ENCODE measurements at regions not wholly inside any gene's neighbourhood (a gene's known extent, or its start where the extent isn't known, plus 50 kb on each side); places are given as distances from the start of the nearest gene placed in this dataset.

DNA sequence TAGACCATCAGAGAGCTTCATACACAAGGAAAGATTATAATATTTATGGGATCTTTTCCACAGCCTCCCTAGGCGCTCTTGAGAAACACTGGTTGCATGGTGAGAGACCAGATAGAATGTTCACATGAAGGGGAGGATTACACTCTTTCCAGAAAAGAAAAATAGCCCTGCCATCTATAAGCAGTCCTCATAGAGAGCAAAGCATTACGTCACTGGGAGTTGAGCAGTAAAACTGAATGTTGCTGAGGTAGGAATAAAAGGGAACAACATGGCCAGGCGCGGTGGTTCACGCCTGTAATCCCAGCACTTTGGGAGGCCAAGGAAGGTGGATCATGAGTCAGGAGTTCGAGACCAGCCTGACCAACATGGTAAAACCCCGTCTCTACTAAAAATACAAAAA is 1934.3 kb downstream of the SUCLG1 start:
- Mint-ChIP-seq H3K4me1 (ENCODE audit: unreplicated experiment) (no peaks in the 10 kb centered on the region), H3K36me3 (no peaks in the 10 kb centered on the region)
- DNase-seq (ENCODE audit: extremely low spot score, unreplicated experiment), result no peak

GRCh38 chr2:82511894-82512293 is 1947.2 kb downstream of the SUCLG1 start:
- no peak overlapping the region for H3K27ac Mint-ChIP-seq
- no peaks in the 10 kb centered on the region for H3K36me3 Mint-ChIP-seq
- no peak for TF ChIP-seq CTCF (conservative IDR thresholded peaks at IDR 0.05)
- DNase-seq (ENCODE audit: extremely low spot score, unreplicated experiment), result no peak
- no peaks in the 10 kb centered on the region for H3K27me3 Mint-ChIP-seq
- H3K4me1 Mint-ChIP-seq (ENCODE audit: unreplicated experiment), result no peaks in the 10 kb centered on the region
- no peak overlapping the region for H3K4me3 Mint-ChIP-seq
- no peaks in the 10 kb centered on the region for H3K9me3 Mint-ChIP-seq

More for the DNA sequence above, 1934.3 kb downstream of the SUCLG1 start:
- Mint-ChIP-seq H3K27me3 (no peaks in the 10 kb centered on the region), H3K4me3 (no peak overlapping the region), H3K9me3 (peaks cover 7% of the 10 kb centered on the region), H3K27ac (no peak overlapping the region)
- TF ChIP-seq CTCF (conservative IDR thresholded peaks at IDR 0.05), result no peak

DNA sequence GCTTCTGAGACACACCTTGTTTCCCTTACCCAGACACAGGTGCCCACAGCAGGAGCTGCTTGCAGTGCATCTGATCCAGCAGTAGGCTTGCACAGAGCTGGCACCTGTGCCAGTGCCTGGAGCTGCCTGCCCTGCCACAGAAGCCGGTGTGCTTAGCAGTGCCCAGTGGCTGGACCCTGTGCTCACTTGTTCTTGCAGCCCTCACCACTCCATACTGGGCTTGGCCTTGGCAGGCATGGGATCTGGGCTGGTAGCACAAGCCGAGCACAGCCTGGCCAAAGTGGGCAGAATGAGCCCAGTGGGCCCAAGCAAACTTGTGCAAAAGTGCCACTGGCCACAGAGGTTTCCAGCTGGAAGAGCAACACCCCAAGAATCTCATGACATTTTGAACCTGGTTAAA is 1950.4 kb downstream of the SUCLG1 start:
- Mint-ChIP-seq H3K27ac (no peak overlapping the region), H3K27me3 (no peaks in the 10 kb centered on the region), H3K9me3 (no peaks in the 10 kb centered on the region), H3K4me1 (ENCODE audit: unreplicated experiment) (no peaks in the 10 kb centered on the region), H3K4me3 (no peak overlapping the region), H3K36me3 (no peaks in the 10 kb centered on the region)
- TF ChIP-seq CTCF (conservative IDR thresholded peaks at IDR 0.05), result no peak
- DNase-seq (ENCODE audit: extremely low spot score, unreplicated experiment), result no peak

GRCh38 chr2:82507657-82508056 is 1951.4 kb downstream of the SUCLG1 start:
- Mint-ChIP-seq H3K36me3 (no peaks in the 10 kb centered on the region), H3K4me3 (no peak overlapping the region), H3K27me3 (no peaks in the 10 kb centered on the region), H3K9me3 (no peaks in the 10 kb centered on the region), H3K4me1 (ENCODE audit: unreplicated experiment) (no peaks in the 10 kb centered on the region), H3K27ac (no peak overlapping the region)
- no peak for DNase-seq (ENCODE audit: extremely low spot score, unreplicated experiment)
- TF ChIP-seq CTCF (conservative IDR thresholded peaks at IDR 0.05), result no peak

DNA sequence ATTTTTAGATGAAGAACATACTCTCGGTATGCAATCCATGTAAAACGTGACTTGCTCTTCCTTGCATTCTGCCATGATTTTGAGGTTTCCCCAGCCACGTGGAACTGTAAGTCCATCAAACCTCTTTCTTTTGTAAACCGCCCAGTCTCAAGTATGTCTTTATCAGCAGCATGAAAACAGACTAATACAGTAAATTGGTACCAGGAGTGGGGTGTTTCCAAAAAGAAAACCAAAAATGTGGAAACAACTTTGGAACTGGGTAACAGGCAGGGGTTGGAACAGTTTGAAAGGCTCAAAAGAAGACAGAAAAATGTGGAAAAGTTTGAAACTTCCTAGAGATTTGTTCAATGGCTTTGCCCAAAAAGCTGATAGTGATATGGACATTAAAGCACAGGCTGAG is 1957.9 kb downstream of the SUCLG1 start:
- Mint-ChIP-seq H3K27ac (no peak overlapping the region), H3K27me3 (no peaks in the 10 kb centered on the region), H3K4me3 (no peak overlapping the region), H3K36me3 (no peaks in the 10 kb centered on the region), H3K4me1 (ENCODE audit: unreplicated experiment) (no peaks in the 10 kb centered on the region), H3K9me3 (no peaks in the 10 kb centered on the region)
- DNase-seq (ENCODE audit: extremely low spot score, unreplicated experiment), result no peak
- no peak for TF ChIP-seq CTCF (conservative IDR thresholded peaks at IDR 0.05)

- Mint-ChIP-seq H3K9me3 (no peaks in the 10 kb centered on the region), H3K4me3 (no peak overlapping the region), H3K27ac (no peak overlapping the region), H3K36me3 (no peaks in the 10 kb centered on the region), H3K27me3 (no peaks in the 10 kb centered on the region), H3K4me1 (ENCODE audit: unreplicated experiment) (peaks cover 4% of the 10 kb centered on the region)
- TF ChIP-seq CTCF (conservative IDR thresholded peaks at IDR 0.05), result no peak
- no peak for DNase-seq (ENCODE audit: extremely low spot score, unreplicated experiment)
Observed at GRCh38 chr2:82498777-82499443, 1960.2 kb downstream of the SUCLG1 start.
